Liver (tissue), 8 donors: ENCODE measurements at regions not wholly inside any gene's neighbourhood (a gene's known extent, or its start where the extent isn't known, plus 50 kb on each side); places are given as distances from the start of the nearest gene placed in this dataset.

Source experiments
- DNase-seq: peaks from one replicate; pipeline ENCODE4 v3.0.0-alpha.2; 2017; ENCODE audit warnings: low spot score
- H3K27ac ChIP-seq, 2 donors: one replicate each; pipeline ENCODE4 v1.7.0; 2013; ENCODE audit warnings: inconsistent platforms in 2 of 2, low read length in 2 of 2, control low read depth in 1 of 2, low read depth in 1 of 2, mild to moderate bottlenecking in 1 of 2
- H3K27me3 ChIP-seq, 4 donors: one replicate each; pipeline versions ENCODE4 v1.6.1 to v1.7.0; 2013; ENCODE audit warnings: low read length in 3 of 4, inconsistent platforms in 1 of 4, mild to moderate bottlenecking in 1 of 4, moderate library complexity in 1 of 4; ENCODE audit not compliant: control insufficient read depth in 4 of 4, insufficient read depth in 4 of 4
- H3K36me3 ChIP-seq, 4 donors: one replicate each; pipeline versions ENCODE4 v1.6.1 to v1.7.0; 2013; ENCODE audit warnings: low read length in 3 of 4, mild to moderate bottlenecking in 3 of 4, low read depth in 1 of 4, moderate library complexity in 1 of 4; ENCODE audit not compliant: control insufficient read depth in 4 of 4, insufficient read depth in 3 of 4
- H3K4me1 ChIP-seq, 4 donors: one replicate each; pipeline versions ENCODE4 v1.6.1 to v1.7.0; 2013; ENCODE audit warnings: low read length in 3 of 4, mild to moderate bottlenecking in 3 of 4, moderate library complexity in 1 of 4; ENCODE audit not compliant: control insufficient read depth in 4 of 4, insufficient read depth in 4 of 4
- H3K4me3 ChIP-seq, 3 donors: one replicate each; pipeline versions ENCODE4 v1.6.1 to v1.7.0; 2013; ENCODE audit warnings: low read length in 3 of 3, control low read depth in 1 of 3, low read depth in 1 of 3, mild to moderate bottlenecking in 1 of 3
- H3K9ac ChIP-seq, 2 donors: one replicate each; pipeline ENCODE4 v1.7.0; 2013; ENCODE audit warnings: low read length in 2 of 2, mild to moderate bottlenecking in 2 of 2, moderate library complexity in 2 of 2, control low read depth in 1 of 2, low read depth in 1 of 2
- H3K9me3 ChIP-seq, 4 donors: one replicate each; pipeline versions ENCODE4 v1.6.1 to v1.7.0; 2013; ENCODE audit warnings: low read length in 3 of 4; ENCODE audit not compliant: control insufficient read depth in 4 of 4
- ATF3 ChIP-seq: IDR thresholded peaks from 2 replicates; pipeline ENCODE4 v1.6.1; 2016; ENCODE audit warnings: antibody characterized with exemption
- EGR1 ChIP-seq, 2 donors: IDR thresholded peaks; 2 replicates each; pipeline ENCODE4 v1.6.1; 2016 to 2018; ENCODE audit warnings: antibody characterized with exemption in 2 of 2, low read depth in 2 of 2
- FOXA1 ChIP-seq: IDR thresholded peaks from 2 replicates; pipeline ENCODE4 v1.6.1; 2016; ENCODE audit warnings: antibody characterized with exemption
- FOXA2 ChIP-seq: IDR thresholded peaks from 2 replicates; pipeline ENCODE4 v1.6.1; 2016; ENCODE audit warnings: antibody characterized with exemption
- GABPA ChIP-seq, 2 donors: IDR thresholded peaks in 1 of 2; conservative IDR thresholded peaks in 1 of 2; 2 replicates each; pipeline ENCODE4 v1.6.1; 2016; ENCODE audit warnings: antibody characterized with exemption in 2 of 2, mild to moderate bottlenecking in 1 of 2, moderate library complexity in 1 of 2
- HNF4G ChIP-seq: IDR thresholded peaks from 2 replicates; pipeline ENCODE4 v1.6.1; 2016; ENCODE audit warnings: antibody characterized with exemption
- JUND ChIP-seq, 2 donors: IDR thresholded peaks; 2 replicates each; pipeline ENCODE4 v1.6.1; 2016; ENCODE audit warnings: antibody characterized with exemption in 2 of 2
- RAD21 ChIP-seq, 2 donors: IDR thresholded peaks; 2 replicates each; pipeline ENCODE4 v1.6.1; 2016; ENCODE audit warnings: antibody characterized with exemption in 2 of 2, mild to moderate bottlenecking in 2 of 2
- REST ChIP-seq: IDR thresholded peaks from 2 replicates; pipeline ENCODE4 v1.6.1; 2016; ENCODE audit warnings: antibody characterized with exemption, mild to moderate bottlenecking
- RXRA ChIP-seq, 2 donors: IDR thresholded peaks; 2 replicates each; pipeline ENCODE4 v1.6.1; 2017 to 2018; ENCODE audit warnings: antibody characterized with exemption in 2 of 2, mild to moderate bottlenecking in 1 of 2
- SP1 ChIP-seq: IDR thresholded peaks from 2 replicates; pipeline ENCODE4 v1.6.1; 2018; ENCODE audit warnings: antibody characterized with exemption, mild to moderate bottlenecking
- TAF1 ChIP-seq: conservative IDR thresholded peaks from 2 replicates; pipeline ENCODE4 v1.6.1; 2016; ENCODE audit warnings: antibody characterized with exemption, mild to moderate bottlenecking
- YY1 ChIP-seq: IDR thresholded peaks from 2 replicates; pipeline ENCODE4 v1.6.1; 2016; ENCODE audit warnings: antibody characterized with exemption, mild to moderate bottlenecking
- WGBS: extraction: QIAGEN DNeasy Blood & Tissue Kit; methylation state at CpG from one replicate; pipeline ENCODE4 v1.1.7; 2013; 5-methylcytosine and 5-hydroxymethylcytosine counted together
- TF ChIP-seq, protein P1 (sequence below): IDR thresholded peaks from 2 replicates; pipeline ENCODE4 v1.6.1; 2016; ENCODE audit warnings: antibody characterized with exemption
- TF ChIP-seq, protein P2 (sequence below): fragments of 150-350 bp; IDR thresholded peaks from 2 replicates; pipeline ENCODE4 v1.5.1; 2017; ENCODE audit warnings: improper control_type of control experiment, low read depth, low read length; ENCODE audit not compliant: missing input control
- TF ChIP-seq, protein P3 (sequence below): IDR thresholded peaks from 2 replicates; pipeline ENCODE4 v1.6.1; 2016; ENCODE audit warnings: antibody characterized with exemption
- donor health status: healthy.
- donor health status: healthy.
- donor health status: healthy.
- donor health status: healthy.
- donor health status: healthy.

- Histone ChIP-seq H3K9me3 (peaks cover 13 to 25% (median 18%) of the 10 kb centered on the region in 4 donors), H3K9ac (no peak overlapping the region), H3K4me3 (peak overlapping the region in 1 of 3 donors; percentile 23), H3K4me1 (no peaks in the 10 kb centered on the region), H3K27ac (no peak overlapping the region), H3K36me3 (no peaks in the 10 kb centered on the region), H3K27me3 (no peaks in the 10 kb centered on the region)
- DNase-seq, result no peak
- TF ChIP-seq EGR1 (IDR thresholded peaks at IDR 0.05; ENCODE audit: low read depth in 2 of 2), result no peak
- TF ChIP-seq, protein P1, sequence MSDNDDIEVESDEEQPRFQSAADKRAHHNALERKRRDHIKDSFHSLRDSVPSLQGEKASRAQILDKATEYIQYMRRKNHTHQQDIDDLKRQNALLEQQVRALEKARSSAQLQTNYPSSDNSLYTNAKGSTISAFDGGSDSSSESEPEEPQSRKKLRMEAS, result no peak
- TF ChIP-seq RXRA (IDR thresholded peaks at IDR 0.05), result no peak
- TF ChIP-seq REST, result no peak
- TF ChIP-seq ATF3, result no peak
- no peak for TF ChIP-seq GABPA (IDR thresholded peaks at IDR 0.05 in 1 of 2, conservative IDR thresholded peaks at IDR 0.05 in 1 of 2)
- TF ChIP-seq, protein P2, sequence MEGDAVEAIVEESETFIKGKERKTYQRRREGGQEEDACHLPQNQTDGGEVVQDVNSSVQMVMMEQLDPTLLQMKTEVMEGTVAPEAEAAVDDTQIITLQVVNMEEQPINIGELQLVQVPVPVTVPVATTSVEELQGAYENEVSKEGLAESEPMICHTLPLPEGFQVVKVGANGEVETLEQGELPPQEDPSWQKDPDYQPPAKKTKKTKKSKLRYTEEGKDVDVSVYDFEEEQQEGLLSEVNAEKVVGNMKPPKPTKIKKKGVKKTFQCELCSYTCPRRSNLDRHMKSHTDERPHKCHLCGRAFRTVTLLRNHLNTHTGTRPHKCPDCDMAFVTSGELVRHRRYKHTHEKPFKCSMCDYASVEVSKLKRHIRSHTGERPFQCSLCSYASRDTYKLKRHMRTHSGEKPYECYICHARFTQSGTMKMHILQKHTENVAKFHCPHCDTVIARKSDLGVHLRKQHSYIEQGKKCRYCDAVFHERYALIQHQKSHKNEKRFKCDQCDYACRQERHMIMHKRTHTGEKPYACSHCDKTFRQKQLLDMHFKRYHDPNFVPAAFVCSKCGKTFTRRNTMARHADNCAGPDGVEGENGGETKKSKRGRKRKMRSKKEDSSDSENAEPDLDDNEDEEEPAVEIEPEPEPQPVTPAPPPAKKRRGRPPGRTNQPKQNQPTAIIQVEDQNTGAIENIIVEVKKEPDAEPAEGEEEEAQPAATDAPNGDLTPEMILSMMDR, result no peak
- no peak for TF ChIP-seq SP1
- 84% methylated on average over 10 of the region's 10 CpGs for WGBS
Measured at GRCh38 chr15:25171111-25171811, 216.5 kb downstream of the SNRPN start.

- Histone ChIP-seq H3K27ac (no peak overlapping the region), H3K4me3 (peak overlapping the region in 2 of 3 donors; percentile 3 to 59), H3K9me3 (peaks cover 13 to 27% (median 21%) of the 10 kb centered on the region in 4 donors), H3K4me1 (no peaks in the 10 kb centered on the region), H3K9ac (no peak overlapping the region), H3K27me3 (no peaks in the 10 kb centered on the region), H3K36me3 (no peaks in the 10 kb centered on the region)
- 92% methylated on average over 9 of the region's 9 CpGs for WGBS
- TF ChIP-seq RXRA (IDR thresholded peaks at IDR 0.05) (no peak), TAF1 (no peak), YY1 (no peak), EGR1 (IDR thresholded peaks at IDR 0.05; ENCODE audit: low read depth in 2 of 2) (no peak), SP1 (no peak), ATF3 (no peak), FOXA2 (no peak), RAD21 (IDR thresholded peaks at IDR 0.05) (no peak), HNF4G (no peak), FOXA1 (no peak), GABPA (IDR thresholded peaks at IDR 0.05 in 1 of 2, conservative IDR thresholded peaks at IDR 0.05 in 1 of 2) (no peak), JUND (IDR thresholded peaks at IDR 0.05) (no peak)
- TF ChIP-seq, protein P2, result no peak
- TF ChIP-seq, protein P3, sequence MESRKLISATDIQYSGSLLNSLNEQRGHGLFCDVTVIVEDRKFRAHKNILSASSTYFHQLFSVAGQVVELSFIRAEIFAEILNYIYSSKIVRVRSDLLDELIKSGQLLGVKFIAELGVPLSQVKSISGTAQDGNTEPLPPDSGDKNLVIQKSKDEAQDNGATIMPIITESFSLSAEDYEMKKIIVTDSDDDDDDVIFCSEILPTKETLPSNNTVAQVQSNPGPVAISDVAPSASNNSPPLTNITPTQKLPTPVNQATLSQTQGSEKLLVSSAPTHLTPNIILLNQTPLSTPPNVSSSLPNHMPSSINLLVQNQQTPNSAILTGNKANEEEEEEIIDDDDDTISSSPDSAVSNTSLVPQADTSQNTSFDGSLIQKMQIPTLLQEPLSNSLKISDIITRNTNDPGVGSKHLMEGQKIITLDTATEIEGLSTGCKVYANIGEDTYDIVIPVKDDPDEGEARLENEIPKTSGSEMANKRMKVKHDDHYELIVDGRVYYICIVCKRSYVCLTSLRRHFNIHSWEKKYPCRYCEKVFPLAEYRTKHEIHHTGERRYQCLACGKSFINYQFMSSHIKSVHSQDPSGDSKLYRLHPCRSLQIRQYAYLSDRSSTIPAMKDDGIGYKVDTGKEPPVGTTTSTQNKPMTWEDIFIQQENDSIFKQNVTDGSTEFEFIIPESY, result no peak
- no peak for DNase-seq
Measured at GRCh38 chr15:25171856-25172687, 217.3 kb downstream of the SNRPN start.
